ENCODE measurements at regions not wholly inside any gene's neighbourhood (a gene's known extent, or its start where the extent isn't known, plus 50 kb on each side); places are given as distances from the start of the nearest gene placed in this dataset.

GRCh38 chr6:48199499-48199898 lies 88.5 kb upstream of the PTCHD4 start:
- DNase-seq (ENCODE audit: low spot score): no peak
- no peak for TF ChIP-seq CTCF (IDR thresholded peaks at IDR 0.05)
- H3K27ac ChIP-seq: no peak overlapping the region
- H3K4me1 ChIP-seq: no peaks in the 10 kb centered on the region
- H3K9me3 ChIP-seq: peaks cover 0 to 14% of the 10 kb centered on the region in 2 donors
- H3K36me3 ChIP-seq: no peaks in the 10 kb centered on the region
- H3K27me3 ChIP-seq: no peaks in the 10 kb centered on the region
- no peak overlapping the region for H3K4me3 ChIP-seq

DNA sequence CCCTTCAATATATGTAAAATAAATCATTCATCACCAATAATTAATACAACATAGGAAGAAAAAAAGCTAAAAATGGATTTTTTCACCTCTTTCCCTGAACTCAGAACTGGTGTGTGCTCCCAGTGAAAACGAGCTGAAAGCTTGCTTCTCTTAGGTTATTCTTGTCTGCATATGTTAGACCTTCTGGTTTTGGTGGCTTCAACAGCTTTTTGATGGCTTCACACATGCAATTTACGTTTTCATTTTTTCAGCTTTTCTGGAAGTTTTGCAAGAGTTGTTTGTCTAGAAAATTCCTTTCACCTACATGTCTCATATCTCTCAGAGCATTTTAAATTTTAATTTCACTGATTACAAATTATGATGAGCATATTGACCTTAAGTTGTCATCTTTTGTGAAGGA lies 86.9 kb upstream of the PTCHD4 start:
- Histone ChIP-seq H3K4me1 (no peaks in the 10 kb centered on the region), H3K36me3 (no peaks in the 10 kb centered on the region), H3K27ac (no peak overlapping the region), H3K9me3 (peaks cover 0 to 2% of the 10 kb centered on the region in 2 donors), H3K4me3 (no peak overlapping the region), H3K27me3 (no peaks in the 10 kb centered on the region)
- DNase-seq (ENCODE audit: low spot score): no peak
- no peak for TF ChIP-seq CTCF (IDR thresholded peaks at IDR 0.05)

DNA sequence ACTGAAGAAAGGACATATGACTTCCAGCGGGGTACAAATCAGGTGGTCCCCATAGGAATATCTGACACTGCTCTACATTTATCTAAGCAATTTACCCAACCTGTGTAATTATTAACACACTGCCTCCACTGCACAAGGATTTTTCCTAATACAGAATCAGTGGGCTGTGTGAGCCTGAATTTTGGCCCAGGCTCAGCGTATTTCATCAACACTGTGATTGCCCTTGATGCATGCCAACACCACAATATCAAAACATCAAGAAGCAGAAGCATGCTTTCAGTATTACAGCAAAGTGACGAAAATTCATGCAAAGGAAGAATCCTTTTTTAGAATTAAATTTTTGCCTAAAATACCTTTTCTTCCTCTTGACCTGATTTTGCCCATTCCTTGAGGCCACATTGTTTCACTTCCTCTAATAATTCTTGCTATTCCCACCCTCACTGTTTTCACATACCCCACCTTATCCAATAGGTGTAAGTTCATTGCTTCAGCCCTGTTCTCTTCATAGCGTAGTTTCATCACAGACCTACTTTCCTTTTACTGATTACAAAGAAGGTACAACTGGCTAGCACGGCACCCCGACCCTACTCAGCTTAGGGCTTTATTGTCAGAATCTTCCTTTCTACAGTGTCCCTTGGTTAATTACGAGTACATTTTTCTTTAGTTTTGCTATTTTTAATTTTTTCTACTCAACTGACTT lies 83.7 kb upstream of the PTCHD4 start:
- TF ChIP-seq CTCF (IDR thresholded peaks at IDR 0.05): no peak
- Histone ChIP-seq H3K4me1 (no peaks in the 10 kb centered on the region), H3K27me3 (no peaks in the 10 kb centered on the region), H3K9me3 (no peaks in the 10 kb centered on the region), H3K4me3 (no peak overlapping the region), H3K36me3 (no peaks in the 10 kb centered on the region), H3K27ac (no peak overlapping the region)
- DNase-seq (ENCODE audit: low spot score): no peak

DNA sequence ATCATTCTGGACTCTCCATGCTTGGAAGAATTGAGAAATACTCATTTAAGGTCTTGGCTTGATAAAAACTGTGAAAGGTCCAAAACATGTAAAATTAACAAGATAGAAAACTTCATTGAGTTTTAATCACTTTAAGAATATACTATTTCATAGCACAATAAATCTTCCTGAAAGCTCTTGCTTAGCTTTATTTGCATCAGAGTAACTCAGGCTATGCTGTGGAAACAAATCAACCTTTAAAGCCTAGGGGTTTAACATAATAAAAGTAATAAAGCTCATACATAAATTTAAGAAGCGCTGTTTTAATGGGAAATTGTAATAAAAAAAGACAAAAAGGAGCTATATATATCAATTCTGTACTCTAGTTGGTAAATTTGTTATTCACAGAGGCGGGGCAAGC lies 77.2 kb upstream of the PTCHD4 start:
- H3K4me1 ChIP-seq: no peaks in the 10 kb centered on the region
- no peaks in the 10 kb centered on the region for H3K9me3 ChIP-seq
- H3K27ac ChIP-seq: no peak overlapping the region
- no peaks in the 10 kb centered on the region for H3K27me3 ChIP-seq
- TF ChIP-seq CTCF (IDR thresholded peaks at IDR 0.05): no peak
- no peak for DNase-seq (ENCODE audit: low spot score)
- no peak overlapping the region for H3K4me3 ChIP-seq
- H3K36me3 ChIP-seq: no peaks in the 10 kb centered on the region

- DNase-seq (ENCODE audit: low spot score): no peak
- Histone ChIP-seq H3K27me3 (no peaks in the 10 kb centered on the region), H3K36me3 (no peaks in the 10 kb centered on the region), H3K27ac (no peak overlapping the region), H3K4me1 (no peaks in the 10 kb centered on the region), H3K9me3 (no peaks in the 10 kb centered on the region), H3K4me3 (no peak overlapping the region)
- no peak for TF ChIP-seq CTCF (IDR thresholded peaks at IDR 0.05)
Measured at GRCh38 chr6:48186746-48187145, 75.7 kb upstream of the PTCHD4 start.

DNA sequence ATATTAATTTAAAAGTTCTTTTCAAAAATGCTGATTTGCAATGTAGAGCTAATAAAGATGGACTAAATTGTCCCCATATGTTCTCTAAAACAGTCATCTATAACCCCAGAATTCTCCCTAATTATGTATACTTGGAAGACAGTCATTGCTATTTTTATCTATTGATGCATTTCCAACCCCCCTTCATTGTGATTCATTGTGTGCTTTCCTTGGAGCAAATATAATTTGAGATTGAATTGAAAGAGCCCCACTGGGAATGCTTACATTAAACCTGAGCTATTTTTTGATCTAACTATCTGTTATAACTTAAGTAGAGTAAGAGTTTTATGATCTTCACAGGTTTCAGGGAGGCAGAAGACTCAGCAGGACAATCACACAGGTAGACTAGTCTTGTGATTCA lies 73.7 kb upstream of the PTCHD4 start:
- Histone ChIP-seq H3K27ac (no peak overlapping the region), H3K4me3 (no peak overlapping the region), H3K4me1 (no peaks in the 10 kb centered on the region), H3K27me3 (no peaks in the 10 kb centered on the region), H3K36me3 (no peaks in the 10 kb centered on the region), H3K9me3 (no peaks in the 10 kb centered on the region)
- TF ChIP-seq CTCF (IDR thresholded peaks at IDR 0.05): no peak
- no peak for DNase-seq (ENCODE audit: low spot score)
